Parathyroid adenoma (tissue), 2 donors: ENCODE measurements at regions not wholly inside any gene's neighbourhood (a gene's known extent, or its start where the extent isn't known, plus 50 kb on each side); places are given as distances from the start of the nearest gene placed in this dataset.

ENCODE experiments used
- H2AFZ ChIP-seq: fragments of 300-600 bp; sonication (generic); one replicate; pipeline ENCODE4 v1.7.0; 2017; ENCODE audit warnings: antibody characterized with exemption, mild to moderate bottlenecking
- H3K27ac ChIP-seq: fragments of 300-600 bp; sonication (generic); one replicate; pipeline ENCODE4 v1.7.0; 2017
- H3K27me3 ChIP-seq: fragments of 300-600 bp; sonication (generic); one replicate; pipeline ENCODE4 v1.7.0; 2017; ENCODE audit warnings: low read length; ENCODE audit not compliant: control insufficient read depth, insufficient read depth
- H3K36me3 ChIP-seq: fragments of 300-600 bp; sonication (generic); one replicate; pipeline ENCODE4 v1.7.0; 2017; ENCODE audit warnings: low read length; ENCODE audit not compliant: control insufficient read depth, insufficient read depth
- H3K4me1 ChIP-seq: fragments of 300-600 bp; sonication (generic); one replicate; pipeline ENCODE4 v1.7.0; 2017; ENCODE audit warnings: control low read depth
- H3K4me2 ChIP-seq: fragments of 300-600 bp; sonication (generic); one replicate; pipeline ENCODE4 v1.7.0; 2017; ENCODE audit warnings: low read length
- H3K4me3 ChIP-seq: fragments of 300-600 bp; sonication (generic); one replicate; pipeline ENCODE4 v1.7.0; 2017; ENCODE audit warnings: low read depth, low read length
- H3K79me2 ChIP-seq: fragments of 300-600 bp; sonication (generic); one replicate; pipeline ENCODE4 v1.7.0; 2017; ENCODE audit warnings: control low read depth
- H3K9ac ChIP-seq: fragments of 300-600 bp; sonication (generic); one replicate; pipeline ENCODE4 v1.7.0; 2017; ENCODE audit warnings: mild to moderate bottlenecking
- H3K9me3 ChIP-seq: fragments of 300-600 bp; sonication (generic); one replicate; pipeline ENCODE4 v1.7.0; 2017; ENCODE audit warnings: low read length; ENCODE audit not compliant: control insufficient read depth
- TF ChIP-seq, protein P1 (sequence below): fragments of 300-600 bp; sonication (generic); IDR thresholded peaks from one replicate; pipeline ENCODE4 v1.7.0; 2017; ENCODE audit warnings: antibody characterized with exemption, mild to moderate bottlenecking
- donor health status: primary hyperparathyroidism.

- Histone ChIP-seq H3K27ac (no peak overlapping the region), H3K9me3 (no peaks in the 10 kb centered on the region), H2AFZ (no peak overlapping the region), H3K27me3 (no peaks in the 10 kb centered on the region), H3K4me3 (no peak overlapping the region), H3K4me2 (no peak overlapping the region), H3K79me2 (no peaks in the 10 kb centered on the region), H3K9ac (no peak overlapping the region), H3K4me1 (no peaks in the 10 kb centered on the region), H3K36me3 (no peaks in the 10 kb centered on the region)
- TF ChIP-seq, protein P1, sequence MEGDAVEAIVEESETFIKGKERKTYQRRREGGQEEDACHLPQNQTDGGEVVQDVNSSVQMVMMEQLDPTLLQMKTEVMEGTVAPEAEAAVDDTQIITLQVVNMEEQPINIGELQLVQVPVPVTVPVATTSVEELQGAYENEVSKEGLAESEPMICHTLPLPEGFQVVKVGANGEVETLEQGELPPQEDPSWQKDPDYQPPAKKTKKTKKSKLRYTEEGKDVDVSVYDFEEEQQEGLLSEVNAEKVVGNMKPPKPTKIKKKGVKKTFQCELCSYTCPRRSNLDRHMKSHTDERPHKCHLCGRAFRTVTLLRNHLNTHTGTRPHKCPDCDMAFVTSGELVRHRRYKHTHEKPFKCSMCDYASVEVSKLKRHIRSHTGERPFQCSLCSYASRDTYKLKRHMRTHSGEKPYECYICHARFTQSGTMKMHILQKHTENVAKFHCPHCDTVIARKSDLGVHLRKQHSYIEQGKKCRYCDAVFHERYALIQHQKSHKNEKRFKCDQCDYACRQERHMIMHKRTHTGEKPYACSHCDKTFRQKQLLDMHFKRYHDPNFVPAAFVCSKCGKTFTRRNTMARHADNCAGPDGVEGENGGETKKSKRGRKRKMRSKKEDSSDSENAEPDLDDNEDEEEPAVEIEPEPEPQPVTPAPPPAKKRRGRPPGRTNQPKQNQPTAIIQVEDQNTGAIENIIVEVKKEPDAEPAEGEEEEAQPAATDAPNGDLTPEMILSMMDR: no peak
These were observed 128.8 kb downstream of the PAPOLA start for GRCh38 chr14:96631030-96631429.

- Histone ChIP-seq H3K9ac (no peak overlapping the region), H3K79me2 (no peaks in the 10 kb centered on the region), H2AFZ (no peak overlapping the region), H3K27ac (no peak overlapping the region), H3K4me1 (no peaks in the 10 kb centered on the region), H3K27me3 (no peaks in the 10 kb centered on the region), H3K4me3 (no peak overlapping the region), H3K4me2 (no peak overlapping the region), H3K9me3 (no peaks in the 10 kb centered on the region), H3K36me3 (no peaks in the 10 kb centered on the region)
- TF ChIP-seq, protein P1: no peak
These were observed 129.6 kb downstream of the PAPOLA start for GRCh38 chr14:96631621-96632362.

GRCh38 chr14:96632363-96632758, 130.2 kb downstream of the PAPOLA start:
- no peak overlapping the region for H3K4me3 ChIP-seq
- H3K4me1 ChIP-seq: no peaks in the 10 kb centered on the region
- H3K27ac ChIP-seq: no peak overlapping the region
- no peak overlapping the region for H3K9ac ChIP-seq
- no peaks in the 10 kb centered on the region for H3K79me2 ChIP-seq
- H3K27me3 ChIP-seq: no peaks in the 10 kb centered on the region
- no peak overlapping the region for H3K4me2 ChIP-seq
- no peaks in the 10 kb centered on the region for H3K9me3 ChIP-seq
- H2AFZ ChIP-seq: no peak overlapping the region
- TF ChIP-seq, protein P1: no peak
- H3K36me3 ChIP-seq: no peaks in the 10 kb centered on the region

DNA sequence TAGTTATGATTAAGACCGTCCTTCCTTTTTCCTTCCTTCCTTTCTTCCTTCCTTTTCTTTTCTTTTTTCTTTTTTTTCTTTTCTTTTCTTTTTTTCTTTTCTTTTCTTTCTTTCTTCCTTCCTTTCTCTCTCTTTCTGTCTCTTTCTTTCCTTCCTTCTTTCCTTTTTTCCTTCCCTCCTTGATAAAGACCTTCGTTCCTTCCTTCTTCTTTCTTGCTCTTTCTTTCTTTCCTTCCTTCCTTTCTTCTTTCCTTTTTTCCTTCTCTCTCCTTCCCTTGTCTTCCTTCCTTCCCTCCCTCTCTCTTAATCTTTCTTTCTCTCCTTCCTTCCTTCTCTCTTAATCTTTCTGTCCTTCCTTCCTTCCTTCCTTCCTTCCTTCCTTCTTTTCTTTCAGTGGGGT, 130.9 kb downstream of the PAPOLA start:
- no peaks in the 10 kb centered on the region for H3K4me1 ChIP-seq
- no peaks in the 10 kb centered on the region for H3K9me3 ChIP-seq
- no peak overlapping the region for H2AFZ ChIP-seq
- no peak overlapping the region for H3K27ac ChIP-seq
- no peaks in the 10 kb centered on the region for H3K79me2 ChIP-seq
- H3K9ac ChIP-seq: no peak overlapping the region
- no peak overlapping the region for H3K4me2 ChIP-seq
- no peaks in the 10 kb centered on the region for H3K27me3 ChIP-seq
- TF ChIP-seq, protein P1: no peak
- no peaks in the 10 kb centered on the region for H3K36me3 ChIP-seq
- no peak overlapping the region for H3K4me3 ChIP-seq

DNA sequence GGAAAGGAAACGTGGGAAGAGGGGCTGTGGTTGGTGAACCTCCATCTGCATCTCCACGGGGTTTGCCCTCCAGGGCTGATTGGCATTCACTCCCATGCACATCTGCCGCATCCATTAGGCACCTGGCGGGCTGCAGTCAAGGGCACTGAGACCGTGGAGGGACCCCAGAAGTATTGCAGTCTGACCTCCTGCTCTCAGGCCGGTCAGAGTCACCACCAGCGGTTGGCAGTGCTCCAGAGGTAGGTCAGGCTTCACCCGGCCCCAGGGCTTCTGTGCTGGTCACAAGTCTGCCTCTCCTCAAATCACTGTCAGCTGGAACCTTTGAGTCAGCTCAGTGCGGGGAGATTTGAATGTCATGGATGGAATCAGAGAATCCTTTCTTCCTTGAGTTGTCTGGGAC, 132.3 kb downstream of the PAPOLA start:
- Histone ChIP-seq H3K4me2 (no peak overlapping the region), H3K9ac (no peak overlapping the region), H3K9me3 (no peaks in the 10 kb centered on the region), H3K27ac (no peak overlapping the region), H3K79me2 (no peaks in the 10 kb centered on the region), H3K4me3 (no peak overlapping the region), H3K36me3 (no peaks in the 10 kb centered on the region), H2AFZ (no peak overlapping the region), H3K27me3 (no peaks in the 10 kb centered on the region), H3K4me1 (no peaks in the 10 kb centered on the region)
- TF ChIP-seq, protein P1: no peak
